TTC549 (cell line): ENCODE measurements at regions not wholly inside any gene's neighbourhood (a gene's known extent, or its start where the extent isn't known, plus 50 kb on each side); places are given as distances from the start of the nearest gene placed in this dataset.

Source experiments
- FAIRE-seq: peaks from 2 replicates; lab custom pipeline; 2012; peaks lifted over from hg19 to GRCh38; lab: Jason Lieb, UNC

GRCh38 chr14:49008363-49008762, 577.8 kb downstream of the RPS29 start:
- FAIRE-seq: no peak

DNA sequence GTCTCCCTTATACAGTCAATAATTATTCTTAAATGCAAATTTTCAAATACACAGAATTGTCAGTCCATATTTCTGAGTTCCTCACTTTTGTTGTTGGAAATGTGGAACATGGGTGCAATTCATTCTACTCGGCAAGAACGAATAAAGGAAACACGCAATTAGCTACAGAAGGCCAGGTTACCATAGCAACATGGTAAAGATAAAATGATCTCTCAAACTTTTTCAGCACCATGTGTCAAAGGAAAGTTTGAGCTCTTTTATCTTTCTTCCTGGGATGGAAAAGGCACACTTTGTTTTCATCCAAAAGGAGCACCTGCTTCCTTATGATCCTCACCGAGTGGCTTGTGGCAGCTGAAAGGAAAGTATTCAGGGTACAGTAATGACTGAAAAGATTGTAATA, 595.0 kb downstream of the RPS29 start:
- FAIRE-seq: no peak

DNA sequence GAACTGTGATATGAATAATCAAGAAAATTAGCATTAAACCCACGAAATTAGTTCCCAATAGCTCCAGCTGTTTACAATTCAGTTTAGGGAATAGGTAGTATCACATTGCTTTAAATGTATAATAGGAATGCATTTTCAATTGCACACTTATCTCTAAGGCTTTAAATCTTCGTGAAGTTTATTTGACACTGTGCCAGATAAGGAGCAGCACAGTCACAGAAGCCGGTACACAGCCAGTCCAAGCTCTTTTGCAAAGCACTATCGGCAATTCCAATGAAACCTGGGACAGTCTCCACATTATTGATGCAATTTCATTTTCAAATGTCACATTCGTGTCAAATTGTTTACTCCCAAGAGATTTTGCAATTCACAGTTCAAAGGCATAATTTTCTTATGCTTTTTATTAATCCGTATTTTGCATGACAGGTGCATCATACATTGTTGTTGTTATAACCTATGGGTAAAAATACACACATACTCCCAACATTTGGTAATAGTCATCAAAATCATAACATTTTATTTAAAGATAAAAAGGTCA, 602.8 kb downstream of the RPS29 start:
- FAIRE-seq: no peak

GRCh38 chr14:48974994-48975393, 611.2 kb downstream of the RPS29 start:
- no peak for FAIRE-seq

- no peak for FAIRE-seq
Measured at GRCh38 chr14:48973151-48973550, 613.0 kb downstream of the RPS29 start.

DNA sequence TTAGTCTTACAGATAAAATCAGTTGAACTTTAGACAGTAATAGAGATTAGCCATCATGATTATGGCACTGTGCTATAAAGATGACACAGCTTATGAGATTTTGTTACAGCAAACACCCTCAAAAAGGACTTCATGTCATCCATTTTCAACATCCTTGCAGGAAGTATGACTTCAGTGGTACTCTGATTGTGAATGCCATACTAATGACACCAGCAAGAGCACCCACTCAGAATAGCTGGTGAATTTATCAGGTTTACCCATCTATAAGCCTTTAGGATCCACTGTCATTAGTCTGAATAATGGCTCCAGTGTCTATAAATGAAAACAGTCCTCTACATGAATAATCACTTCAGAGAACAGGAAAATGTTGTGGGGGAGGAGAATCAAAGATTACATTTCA, 615.2 kb downstream of the RPS29 start:
- no peak for FAIRE-seq

GRCh38 chr14:48967419-48967818, 618.8 kb downstream of the RPS29 start:
- no peak for FAIRE-seq

DNA sequence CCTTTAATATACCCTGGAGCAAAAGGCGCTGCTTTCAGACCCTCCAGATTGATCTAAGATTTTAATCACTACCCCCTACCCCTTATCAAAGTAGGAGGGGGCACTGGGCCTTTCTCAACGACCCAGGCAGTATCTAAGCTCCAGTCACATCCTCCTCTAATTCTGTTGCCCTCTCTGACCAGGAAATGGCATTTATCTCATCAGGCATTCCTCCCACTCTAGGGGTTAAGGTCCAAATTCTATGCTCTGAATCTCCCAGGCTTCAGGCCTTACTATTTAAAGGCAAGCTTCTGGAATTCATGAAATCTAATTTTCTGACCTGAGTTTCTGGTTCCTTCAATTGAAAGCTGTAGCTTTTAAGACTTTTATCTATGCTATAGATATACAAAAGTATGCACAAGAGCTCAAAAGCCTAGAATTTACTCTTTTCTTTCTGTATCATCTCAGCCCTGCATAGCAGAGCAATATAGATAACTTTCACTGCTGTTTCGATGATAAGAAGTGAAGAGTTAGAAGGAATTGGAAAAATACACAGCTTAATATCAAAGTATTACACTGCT, 622.9 kb downstream of the RPS29 start:
- no peak for FAIRE-seq

DNA sequence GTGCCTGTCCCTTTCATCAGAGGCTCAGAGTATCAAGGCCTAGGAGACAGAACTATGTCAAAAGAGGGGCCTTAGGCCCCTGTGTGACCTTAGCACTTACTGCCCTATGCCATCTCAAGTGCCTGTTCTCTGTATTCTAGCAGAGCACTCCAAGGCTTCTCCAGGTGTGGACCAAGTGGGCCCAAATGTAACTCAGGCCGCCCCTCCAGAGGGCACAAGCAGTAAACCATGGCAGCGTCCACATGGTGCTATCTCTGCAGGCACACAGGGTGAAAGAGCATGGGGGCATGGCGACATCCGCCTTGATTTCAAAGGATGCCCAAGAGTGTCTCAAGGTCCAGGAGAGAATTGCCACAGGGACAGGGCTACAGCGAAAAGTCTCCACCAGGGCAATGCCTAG, 628.7 kb downstream of the RPS29 start:
- FAIRE-seq: no peak

GRCh38 chr14:48955857-48956256, 630.3 kb downstream of the RPS29 start:
- FAIRE-seq: no peak

DNA sequence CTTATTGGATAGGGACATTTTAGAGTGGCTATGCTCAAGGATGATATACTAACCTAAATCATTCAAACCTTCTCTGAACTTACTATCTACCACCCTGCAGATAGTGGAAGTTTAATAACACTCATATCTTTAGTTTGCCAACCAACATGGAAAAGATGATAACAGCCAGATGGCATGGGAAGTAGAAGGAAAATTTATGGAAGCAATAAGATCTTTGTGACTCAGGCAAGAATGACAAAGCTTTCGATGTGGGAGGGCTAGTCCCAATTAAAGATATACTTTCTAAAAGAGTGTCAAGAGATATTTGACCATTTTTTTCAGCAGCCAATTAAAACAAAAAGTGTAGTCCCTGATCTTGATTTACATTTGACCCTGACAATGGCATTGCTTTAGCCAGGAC, 631.7 kb downstream of the RPS29 start:
- no peak for FAIRE-seq

- no peak for FAIRE-seq
Measured at GRCh38 chr14:48944809-48945208, 641.4 kb downstream of the RPS29 start.

DNA sequence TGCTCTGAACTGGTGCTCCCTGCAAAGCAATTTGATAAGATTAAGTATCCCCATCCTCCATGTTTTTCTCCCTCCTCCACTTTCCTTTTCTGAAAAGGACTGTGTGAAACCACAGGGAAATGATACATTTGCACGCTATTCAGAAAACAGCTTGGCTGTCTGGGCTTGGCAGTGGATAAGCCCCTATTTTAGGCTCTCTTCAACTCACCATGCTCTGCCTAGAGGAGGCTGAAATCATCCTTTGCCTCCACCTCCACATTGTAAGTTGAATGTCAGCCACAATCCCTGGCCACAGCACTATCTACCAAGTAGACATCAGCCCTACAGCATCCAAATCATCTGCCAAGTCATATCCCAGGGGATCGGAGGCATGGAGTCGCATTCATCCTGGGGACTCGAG, 642.3 kb downstream of the RPS29 start:
- FAIRE-seq: no peak

DNA sequence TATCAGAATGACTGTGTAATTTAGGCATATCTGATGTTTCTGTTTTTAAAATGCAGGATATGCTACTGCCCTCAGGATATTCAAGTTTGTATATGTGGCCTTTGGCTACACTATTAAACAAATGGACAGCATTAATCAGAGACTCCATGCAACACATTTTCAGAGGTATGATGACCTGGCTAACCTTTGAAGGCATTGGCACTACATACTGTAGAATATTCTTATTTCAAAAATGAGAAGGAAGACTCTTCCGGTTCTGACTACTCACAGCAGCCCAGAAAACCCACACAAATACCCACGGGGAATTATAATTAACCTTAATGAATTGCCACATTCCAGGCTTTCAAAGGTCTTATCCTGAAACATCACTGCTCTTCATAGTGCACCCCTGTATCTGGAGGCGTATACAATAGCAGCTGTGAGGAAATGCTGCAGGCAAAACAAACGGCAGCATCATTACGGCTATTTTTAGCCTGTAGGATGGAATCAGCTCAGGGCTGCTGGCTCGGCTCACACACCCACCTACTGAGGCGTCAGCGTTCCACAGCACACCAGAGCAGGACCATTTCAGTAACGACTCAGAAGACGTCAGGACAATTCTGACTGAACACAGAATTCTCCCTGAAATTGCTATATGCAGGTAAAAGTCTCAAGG, 648.5 kb downstream of the RPS29 start:
- no peak for FAIRE-seq

- no peak for FAIRE-seq
Measured at GRCh38 chr14:48936849-48937248, 649.3 kb downstream of the RPS29 start.

GRCh38 chr14:48936362-48936761, 649.8 kb downstream of the RPS29 start:
- no peak for FAIRE-seq

DNA sequence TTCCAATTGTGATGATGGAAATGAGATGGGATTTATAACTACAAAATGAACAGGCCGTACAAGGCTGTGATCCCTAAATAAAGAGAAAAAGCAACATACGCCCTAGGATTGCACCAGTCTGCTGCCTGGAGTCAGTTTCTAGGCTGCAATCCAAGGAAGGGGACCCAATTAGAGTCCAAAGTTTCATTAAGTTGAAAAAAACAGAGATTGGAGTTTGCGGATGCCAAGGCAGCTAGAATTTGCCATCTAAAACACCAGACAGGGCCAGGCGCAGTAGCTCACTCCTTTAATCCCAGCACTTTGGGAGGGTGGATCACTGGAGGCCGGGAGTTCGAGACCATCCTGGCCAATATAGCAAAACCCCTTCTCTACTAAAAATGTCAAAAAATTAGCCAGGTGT, 661.0 kb downstream of the RPS29 start:
- no peak for FAIRE-seq

DNA sequence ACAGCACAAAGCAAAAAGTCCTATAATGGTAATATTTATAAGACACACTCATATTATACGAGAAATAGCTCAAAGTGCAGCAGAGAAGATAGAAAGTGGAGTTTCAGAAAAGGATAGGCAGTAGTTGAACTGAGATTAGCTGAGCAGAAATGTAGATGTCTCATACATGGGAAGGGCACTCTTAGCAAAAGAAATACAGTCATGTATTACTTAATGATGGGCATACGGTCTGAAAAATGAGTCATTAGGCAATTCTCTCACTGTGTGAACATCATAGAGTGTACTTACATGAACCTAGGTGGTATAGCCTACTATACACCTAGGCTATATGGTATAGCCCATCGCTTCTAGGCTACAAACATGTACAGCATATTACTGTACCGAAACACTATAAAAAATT, 671.3 kb downstream of the RPS29 start:
- FAIRE-seq: no peak

DNA sequence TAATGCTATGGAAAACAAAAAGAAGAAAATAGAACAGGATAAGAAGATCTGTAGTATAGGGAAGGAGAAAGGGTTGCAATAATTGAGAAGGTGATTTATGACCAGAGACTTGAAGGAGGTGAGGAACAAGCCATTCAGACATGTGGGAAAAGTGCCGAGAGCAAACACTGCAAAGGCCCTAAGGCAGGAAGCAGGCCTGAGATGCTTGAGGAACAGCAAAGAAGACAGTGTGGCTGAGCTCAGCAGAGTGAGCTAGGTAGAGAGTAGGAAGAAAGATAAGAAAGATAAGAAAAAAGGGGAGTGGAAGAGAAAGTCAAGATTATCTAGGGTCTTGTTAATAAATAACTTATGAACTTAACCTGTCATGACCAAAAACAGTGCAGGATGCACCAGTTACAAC, 671.8 kb downstream of the RPS29 start:
- FAIRE-seq: no peak

DNA sequence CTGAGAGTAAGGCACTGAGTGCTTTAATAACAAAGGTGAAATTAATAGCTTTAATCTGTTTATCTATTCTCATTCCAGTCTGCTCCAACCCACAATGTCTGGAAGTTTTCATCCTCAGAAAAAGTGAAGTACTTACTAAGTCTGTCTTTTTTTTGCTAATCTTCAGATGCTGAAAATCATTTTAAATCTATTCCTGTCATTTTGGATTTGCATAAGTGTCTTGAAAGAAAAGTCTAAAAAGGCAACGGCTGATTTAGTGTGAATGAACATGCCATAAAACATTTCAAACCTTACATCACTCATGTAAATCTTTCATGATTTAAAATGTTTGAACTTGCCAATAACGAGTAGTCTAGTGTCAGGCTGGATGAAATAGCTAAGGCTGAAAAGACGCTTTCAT, 685.6 kb downstream of the RPS29 start:
- FAIRE-seq: no peak

GRCh38 chr14:48890333-48890732, 695.8 kb downstream of the RPS29 start:
- no peak for FAIRE-seq

DNA sequence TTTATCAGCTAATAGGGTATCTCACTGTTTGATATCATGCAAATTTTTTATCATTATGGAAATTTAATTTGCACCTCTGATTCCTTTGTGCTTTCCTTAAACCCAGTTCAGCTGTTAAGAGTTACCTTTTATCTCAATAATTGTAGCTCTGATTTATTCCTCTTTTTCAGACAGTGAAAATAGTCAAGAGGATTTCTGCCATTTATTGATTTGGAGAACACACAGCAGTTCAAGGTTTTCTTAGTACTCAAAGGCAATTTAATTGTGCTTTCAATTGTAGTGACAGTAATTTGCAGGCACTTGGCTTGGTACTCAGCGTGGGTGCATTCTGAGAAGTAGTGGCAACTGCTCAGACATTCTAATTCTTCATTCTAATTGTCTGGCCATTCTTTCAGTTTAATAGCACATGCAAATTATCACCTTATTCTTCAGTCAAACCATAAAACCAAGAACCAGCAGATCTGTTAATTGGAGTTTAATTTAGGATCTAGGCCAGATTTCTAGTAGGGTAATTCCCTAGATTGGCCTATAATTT, 709.3 kb downstream of the RPS29 start:
- FAIRE-seq: no peak

DNA sequence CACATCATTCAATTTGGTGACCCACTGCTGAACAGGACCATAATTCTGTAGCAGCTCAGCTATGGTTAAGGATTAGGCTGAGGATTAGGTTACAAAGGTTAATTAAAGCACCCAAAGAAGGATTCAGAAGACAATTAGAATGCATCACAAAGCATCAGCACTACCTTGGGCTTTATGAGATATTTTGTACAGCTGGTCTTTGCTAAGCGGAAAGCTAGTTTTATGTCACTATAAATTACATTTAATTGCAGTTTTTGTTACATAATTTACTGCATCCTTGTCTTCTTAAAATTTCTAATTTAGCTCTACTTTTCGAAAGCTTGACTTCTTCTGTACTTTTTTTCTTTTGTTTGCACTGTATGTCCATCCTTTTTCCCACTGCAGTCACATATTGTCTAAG, 711.5 kb downstream of the RPS29 start:
- FAIRE-seq: no peak

- FAIRE-seq: no peak
Measured at GRCh38 chr14:48857366-48857765, 728.8 kb downstream of the RPS29 start.
